GM06990 (cell line): ENCODE measurements at regions not wholly inside any gene's neighbourhood (a gene's known extent, or its start where the extent isn't known, plus 50 kb on each side); places are given as distances from the start of the nearest gene placed in this dataset.

Source experiments
- DNase-seq: peaks from one replicate; pipeline ENCODE4 v3.0.0-alpha.2; 2011; ENCODE audit not compliant: insufficient read length; ENCODE audit errors: extremely low read depth
- H3K27me3 ChIP-seq: replicated peaks from 2 replicates; pipeline ENCODE4 v1.6.0; 2011; ENCODE audit warnings: low read length; ENCODE audit not compliant: control insufficient read depth, insufficient read depth
- H3K36me3 ChIP-seq: 2 replicates; pipeline ENCODE4 v1.5.1; 2011; ENCODE audit warnings: low read length; ENCODE audit not compliant: control insufficient read depth, insufficient read depth
- H3K4me3 ChIP-seq: replicated peaks from 2 replicates; pipeline ENCODE4 v1.5.1; 2011; ENCODE audit warnings: low read depth, mild to moderate bottlenecking, control low read depth, low read length
- CTCF ChIP-seq: IDR thresholded peaks from 2 replicates; pipeline ENCODE4 v1.5.1; 2011; ENCODE audit warnings: low read length, control low read depth, mild to moderate bottlenecking, inconsistent platforms; ENCODE audit not compliant: insufficient read depth, poor library complexity, severe bottlenecking

DNA sequence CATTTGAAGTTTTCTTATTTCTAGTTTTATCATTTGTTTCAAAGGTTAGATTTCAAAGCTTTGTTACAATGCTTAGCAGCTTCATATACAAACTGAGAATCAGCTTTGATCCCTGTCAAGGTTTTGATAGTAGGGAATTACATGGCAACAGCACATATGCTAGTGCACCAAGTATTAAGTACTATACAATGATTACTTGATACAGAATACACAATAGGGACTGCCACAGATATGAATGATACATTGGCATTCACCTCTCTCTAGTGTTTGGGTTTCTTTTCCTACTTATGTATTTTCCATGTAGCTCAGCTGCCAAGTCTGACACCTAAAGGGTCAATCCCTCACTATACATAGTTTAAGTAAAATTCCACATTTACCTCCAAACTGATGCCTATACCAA, 344.0 kb downstream of the FAT4 start:
- no peak for DNase-seq
- no peaks in the 10 kb centered on the region for H3K36me3 ChIP-seq
- H3K4me3 ChIP-seq: no peak overlapping the region
- H3K27me3 ChIP-seq: no peaks in the 10 kb centered on the region
- no peak for TF ChIP-seq CTCF

GRCh38 chr4:125663896-125664767, 349.4 kb downstream of the FAT4 start:
- Histone ChIP-seq H3K4me3 (no peak overlapping the region), H3K27me3 (no peaks in the 10 kb centered on the region), H3K36me3 (no peaks in the 10 kb centered on the region)
- DNase-seq: no peak
- TF ChIP-seq CTCF: no peak

GRCh38 chr4:125666635-125667034, 351.9 kb downstream of the FAT4 start:
- H3K36me3 ChIP-seq: no peaks in the 10 kb centered on the region
- TF ChIP-seq CTCF: no peak
- no peaks in the 10 kb centered on the region for H3K27me3 ChIP-seq
- no peak for DNase-seq
- H3K4me3 ChIP-seq: no peak overlapping the region

DNA sequence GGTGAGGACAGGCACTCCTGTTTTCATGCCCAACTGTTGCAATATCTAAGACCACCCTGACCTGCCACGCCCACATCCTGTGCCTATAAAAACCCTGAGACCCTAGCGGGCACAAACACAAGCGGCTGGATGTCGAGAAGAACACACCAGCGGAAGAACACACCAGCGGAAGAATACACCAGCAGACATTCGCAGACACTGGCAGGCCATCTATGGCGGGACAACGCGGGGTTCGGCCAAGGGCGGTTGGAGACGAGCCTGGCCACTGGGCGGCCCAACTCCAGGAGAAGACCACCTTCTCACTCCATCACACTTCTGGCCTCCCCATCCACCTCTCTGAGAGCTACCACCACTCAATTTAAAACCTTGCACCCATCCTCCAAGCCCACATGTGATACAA, 361.4 kb downstream of the FAT4 start:
- no peak for TF ChIP-seq CTCF
- H3K27me3 ChIP-seq: no peaks in the 10 kb centered on the region
- no peak for DNase-seq
- H3K4me3 ChIP-seq: no peak overlapping the region
- no peaks in the 10 kb centered on the region for H3K36me3 ChIP-seq

- no peaks in the 10 kb centered on the region for H3K27me3 ChIP-seq
- no peaks in the 10 kb centered on the region for H3K36me3 ChIP-seq
- DNase-seq: no peak
- no peak for TF ChIP-seq CTCF
- H3K4me3 ChIP-seq: no peak overlapping the region
These were observed 361.8 kb downstream of the FAT4 start for GRCh38 chr4:125676583-125676982.
